HCT116 (cell line): ENCODE measurements at regions not wholly inside any gene's neighbourhood (a gene's known extent, or its start where the extent isn't known, plus 50 kb on each side); places are given as distances from the start of the nearest gene placed in this dataset.

ENCODE experiments used
- ATAC-seq: fragments of 200-7000 bp; cut with Tn5 transposase; 2 replicates; pipeline ENCODE4 v1.9.1; 2020; ENCODE audit warnings: mild to moderate bottlenecking, moderate library complexity
- BruUV-seq: library from RNA; stranded (reverse); fragments of 400-500 nt; replicated peaks from 2 replicates; lab custom pipeline; 2021; lab: Mats Ljungman, UMichigan
- CTCF ChIA-PET: fragments of 300-600 bp; sonication (Branson Sonifier 250); formaldehyde crosslinking; loops from one replicate; lab custom pipeline; 2021; ENCODE audit warnings: antibody characterized with exemption; lab: Charles Lee
- POLR2A ChIA-PET: fragments of 300-600, 350-600 bp; sonication (Branson Sonifier 250); formaldehyde crosslinking; loops from one replicate; lab custom pipeline; 2021; ENCODE audit warnings: antibody characterized with exemption; lab: Charles Lee
- RAD21 ChIA-PET, 2 experiments: fragments of 300-600 bp; sonication (Branson Sonifier 250); formaldehyde crosslinking; loops; one replicate each; lab custom pipeline; 2023; ENCODE audit warnings: low total read pairs in 2 of 2; ENCODE audit not compliant: uncharacterized antibody in 2 of 2, unreplicated experiment in 2 of 2, low non-redundant PET in 1 of 2; lab: Charles Lee
- DNase-seq: peaks from one replicate; pipeline ENCODE4 v3.0.0-alpha.2; 2010; ENCODE audit warnings: low read depth, low spot score
- H2AFZ ChIP-seq: fragments of 200-600 bp; shearing (Covaris generic), sonication (generic); 2 replicates; pipeline ENCODE4 v1.6.1; 2017; ENCODE audit warnings: low read depth, mixed run types, mixed read lengths, antibody characterized with exemption, low read length; ENCODE audit not compliant: poor library complexity, severe bottlenecking
- H3K27ac ChIP-seq: 2 replicates; pipeline ENCODE4 v1.5.1; 2012; ENCODE audit warnings: low read depth, low read length
- H3K27me3 ChIP-seq: fragments of 200-600 bp; sonication (generic); 2 replicates; pipeline ENCODE4 v1.6.1; 2016; ENCODE audit warnings: mixed run types, low read length, mixed read lengths; ENCODE audit not compliant: insufficient read depth
- H3K36me3 ChIP-seq, 2 experiments: fragments of 200-500 bp in 1 of 2; fragments of 200-600 bp in 1 of 2; sonication (Bioruptor generic) in 1 of 2; sonication (generic) in 1 of 2; 2 replicates each; pipeline versions ENCODE4 v1.5.1 to v1.6.1; 2014 to 2016; ENCODE audit warnings: low read length in 2 of 2, inconsistent platforms in 1 of 2, mixed read lengths in 1 of 2, mixed run types in 1 of 2; ENCODE audit not compliant: insufficient read depth in 2 of 2, control insufficient read depth in 1 of 2
- H3K4me1 ChIP-seq, 2 experiments: fragments of 200-600 bp in 1 of 2; sonication (generic) in 1 of 2; 2 replicates each; pipeline versions ENCODE4 v1.5.1 to v1.6.1; 2012 to 2017; ENCODE audit warnings: low read length in 2 of 2, inconsistent platforms in 1 of 2, mild to moderate bottlenecking in 1 of 2, mixed read lengths in 1 of 2, mixed run types in 1 of 2, moderate library complexity in 1 of 2; ENCODE audit not compliant: insufficient read depth in 2 of 2, control insufficient read depth in 1 of 2
- H3K4me2 ChIP-seq: fragments of 200-600 bp; sonication (generic); 2 replicates; pipeline ENCODE4 v1.6.1; 2017; ENCODE audit warnings: mixed run types, low read length, mixed read lengths
- H3K4me3 ChIP-seq, 2 experiments: fragments of 200-600 bp in 1 of 2; sonication (generic) in 1 of 2; replicated peaks in 1 of 2; 2 replicates each; pipeline ENCODE4 v1.5.1; 2011 to 2016; ENCODE audit warnings: low read length in 2 of 2, control low read depth in 1 of 2, low read depth in 1 of 2, mild to moderate bottlenecking in 1 of 2, mixed read lengths in 1 of 2, mixed run types in 1 of 2
- H3K79me2 ChIP-seq: fragments of 200-600 bp; sonication (generic); 2 replicates; pipeline ENCODE4 v1.6.1; 2017; ENCODE audit warnings: mild to moderate bottlenecking, mixed run types, low read length, moderate library complexity, mixed read lengths; ENCODE audit not compliant: insufficient read depth
- H3K9ac ChIP-seq: fragments of 200-600 bp; sonication (generic); 2 replicates; pipeline ENCODE4 v1.6.1; 2016; ENCODE audit warnings: low read length, mixed read lengths
- H3K9me2 ChIP-seq: fragments of 200-600 bp; sonication (generic), shearing (Covaris generic); 2 replicates; pipeline ENCODE4 v1.6.1; 2017; ENCODE audit warnings: mixed run types, mild to moderate bottlenecking, moderate library complexity; ENCODE audit not compliant: insufficient read depth
- H3K9me3 ChIP-seq, 2 experiments: fragments of 200-500 bp in 1 of 2; fragments of 200-600 bp in 1 of 2; sonication (Bioruptor generic) in 1 of 2; sonication (generic) in 1 of 2; 2 replicates each; pipeline ENCODE4 v1.6.1; 2014 to 2017; ENCODE audit warnings: low read length in 2 of 2, mixed read lengths in 2 of 2, inconsistent platforms in 1 of 2, low read depth in 1 of 2, mild to moderate bottlenecking in 1 of 2, mixed run types in 1 of 2, moderate library complexity in 1 of 2; ENCODE audit not compliant: control insufficient read depth in 1 of 2, insufficient read depth in 1 of 2
- H4K20me1 ChIP-seq: fragments of 200-600 bp; sonication (generic), shearing (Covaris generic); 2 replicates; pipeline ENCODE4 v1.6.1; 2017; ENCODE audit warnings: mixed run types, mild to moderate bottlenecking, moderate library complexity; ENCODE audit not compliant: insufficient read depth
- CEBPB ChIP-seq: IDR thresholded peaks from 2 replicates; pipeline ENCODE4 v1.6.1; 2012; ENCODE audit warnings: low read depth
- EGR1 ChIP-seq: IDR thresholded peaks from 2 replicates; pipeline ENCODE4 v1.6.1; 2012; ENCODE audit warnings: low read depth
- ELF1 ChIP-seq: IDR thresholded peaks from 2 replicates; pipeline ENCODE4 v1.6.1; 2012; ENCODE audit warnings: low read depth, borderline replicate concordance
- EZH2 ChIP-seq: fragments of 200-600 bp; sonication (generic); IDR thresholded peaks from 2 replicates; pipeline ENCODE4 v1.6.1; 2017; ENCODE audit warnings: antibody characterized with exemption, mixed run types
- EZH2phosphoT487 ChIP-seq: fragments of 200-600 bp; IDR thresholded peaks from 2 replicates; pipeline ENCODE4 v1.6.1; 2018; ENCODE audit warnings: antibody characterized with exemption, borderline replicate concordance
- JUND ChIP-seq: IDR thresholded peaks from 2 replicates; pipeline ENCODE4 v1.6.1; 2012
- RAD21 ChIP-seq: IDR thresholded peaks from 2 replicates; pipeline ENCODE4 v1.6.1; 2012; ENCODE audit warnings: low read depth, mild to moderate bottlenecking
- REST ChIP-seq: IDR thresholded peaks from 2 replicates; pipeline ENCODE4 v1.6.1; 2012; ENCODE audit warnings: low read depth
- SP1 ChIP-seq: IDR thresholded peaks from 2 replicates; pipeline ENCODE4 v1.6.1; 2012; ENCODE audit warnings: low read depth
- SRF ChIP-seq: IDR thresholded peaks from 2 replicates; pipeline ENCODE4 v1.6.1; 2012; ENCODE audit warnings: low read depth
- YY1 ChIP-seq: IDR thresholded peaks from 2 replicates; pipeline ENCODE4 v1.6.1; 2011; ENCODE audit warnings: low read length, low read depth, moderate library complexity, mild to moderate bottlenecking; ENCODE audit not compliant: insufficient replicate concordance; ENCODE audit errors: extremely low read depth
- ZNF274 ChIP-seq: fragments of 200-500 bp; sonication (Bioruptor generic); IDR thresholded peaks from 2 replicates; pipeline ENCODE4 v1.6.1; 2014; ENCODE audit warnings: mild to moderate bottlenecking, low read depth, low read length, inconsistent platforms
- intact Hi-C: fragments of 100-400 bp; cut with micrococcal nuclease; formaldehyde crosslinking; loops from 2 replicates; pipeline ENCODE4 v1.10.0; 2022
- TF ChIP-seq, protein P1 (sequence below): IDR thresholded peaks from 2 replicates; pipeline ENCODE4 v1.6.1; 2012

- BruUV-seq: no TSS peak
- ATAC-seq (no peak), DNase-seq (no peak)
- no peaks in the 10 kb centered on the region for H3K9me2 ChIP-seq
- ChIA-PET RAD21 (no interaction called here), POLR2A (no interaction called here), CTCF (no interaction called here)
- no peaks in the 10 kb centered on the region for H3K79me2 ChIP-seq
- H3K36me3 ChIP-seq: no peaks in the 10 kb centered on the region
- H3K4me2 ChIP-seq: no peak overlapping the region
- no peaks in the 10 kb centered on the region for H4K20me1 ChIP-seq
- no peak overlapping the region for H3K27ac ChIP-seq
- intact Hi-C loops: no loop called here
- H3K4me3 ChIP-seq: no peak overlapping the region
- TF ChIP-seq EZH2phosphoT487: no peak
- H2AFZ ChIP-seq: no peak overlapping the region
- H3K4me1 ChIP-seq: no peaks in the 10 kb centered on the region
- 0 out of 4 replicates have a peak, but pooled peaks cover 0 to 6% of the 10 kb centered on the region in 2 experiments for H3K9me3 ChIP-seq
- no peak overlapping the region for H3K9ac ChIP-seq
- no peaks in the 10 kb centered on the region for H3K27me3 ChIP-seq
Measured at GRCh38 chr6:166810864-166811263, 145.5 kb downstream of the RNASET2 start.

- no peak overlapping the region for H3K9ac ChIP-seq
- POLR2A ChIA-PET: no interaction called here
- CTCF ChIA-PET: no interaction called here
Measured at GRCh38 chr6:166809721-166810120, 146.6 kb downstream of the RNASET2 start.

More at GRCh38 chr6:166809721-166810120, 146.6 kb downstream of the RNASET2 start:
- Histone ChIP-seq H3K79me2 (no peaks in the 10 kb centered on the region), H3K4me1 (no peaks in the 10 kb centered on the region), H3K9me2 (no peaks in the 10 kb centered on the region), H3K36me3 (no peaks in the 10 kb centered on the region), H3K27ac (no peak overlapping the region), H3K9me3 (0 out of 4 replicates have a peak, but pooled peaks cover 0 to 9% of the 10 kb centered on the region in 2 experiments), H3K4me2 (no peak overlapping the region), H3K27me3 (no peaks in the 10 kb centered on the region), H3K4me3 (no peak overlapping the region), H4K20me1 (no peaks in the 10 kb centered on the region), H2AFZ (no peak overlapping the region)
- ATAC-seq (no peak), DNase-seq (no peak)
- no peak for TF ChIP-seq EGR1
- no peak for TF ChIP-seq EZH2
- no peak for TF ChIP-seq SRF
- TF ChIP-seq, protein P1, sequence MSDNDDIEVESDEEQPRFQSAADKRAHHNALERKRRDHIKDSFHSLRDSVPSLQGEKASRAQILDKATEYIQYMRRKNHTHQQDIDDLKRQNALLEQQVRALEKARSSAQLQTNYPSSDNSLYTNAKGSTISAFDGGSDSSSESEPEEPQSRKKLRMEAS: no peak
- TF ChIP-seq ZNF274: no peak
- no peak for TF ChIP-seq SP1
- TF ChIP-seq EZH2phosphoT487: no peak
- no peak for TF ChIP-seq REST
- TF ChIP-seq ELF1: no peak
- no peak for TF ChIP-seq CEBPB
- no peak for TF ChIP-seq JUND
- TF ChIP-seq RAD21: no peak
- TF ChIP-seq YY1: no peak
- no TSS peak for BruUV-seq
- RAD21 ChIA-PET: no interaction called here
- intact Hi-C loops: no loop called here
